HL-60 (cell line): ENCODE measurements at regions not wholly inside any gene's neighbourhood (a gene's known extent, or its start where the extent isn't known, plus 50 kb on each side); places are given as distances from the start of the nearest gene placed in this dataset.
"Not testable (repeated sequence)": the region's sequence is repeated elsewhere in the genome, so short reads cannot be mapped to it uniquely, and the experiment has no call there.

Experiments used
- DNase-seq, 2 experiments: peaks; one replicate each; pipeline ENCODE4 v3.0.0-alpha.2; 2010 to 2020; ENCODE audit warnings: low read depth in 1 of 2, low spot score in 1 of 2
- H3K27ac ChIP-seq: fragments of 250-450 bp; sonication (Bioruptor Pico); replicated peaks from 2 replicates; pipeline ENCODE4 v1.5.1; 2020; ENCODE audit warnings: mild to moderate bottlenecking, moderate library complexity
- H3K27me3 ChIP-seq: fragments of 250-450 bp; sonication (Bioruptor Pico); 2 replicates; pipeline ENCODE4 v1.5.1; 2021; ENCODE audit warnings: mild to moderate bottlenecking, moderate library complexity; ENCODE audit not compliant: insufficient read depth, poor library complexity, severe bottlenecking
- H3K4me3 ChIP-seq: replicated peaks from 2 replicates; pipeline ENCODE4 v1.5.1; 2011; ENCODE audit warnings: mild to moderate bottlenecking, control low read depth, low read length; ENCODE audit not compliant: insufficient read depth
- GABPA ChIP-seq: IDR thresholded peaks from 2 replicates; pipeline ENCODE4 v1.6.1; 2012; ENCODE audit warnings: low read depth
- POLR2AphosphoS5 ChIP-seq: IDR thresholded peaks from 2 replicates; pipeline ENCODE4 v1.6.1; 2012; ENCODE audit warnings: low read depth
- REST ChIP-seq: IDR thresholded peaks from 2 replicates; pipeline ENCODE4 v1.6.1; 2012; ENCODE audit warnings: low read depth; ENCODE audit not compliant: insufficient replicate concordance
- SPI1 ChIP-seq: IDR thresholded peaks from 2 replicates; pipeline ENCODE4 v1.6.1; 2012; ENCODE audit warnings: low read depth, mild to moderate bottlenecking, borderline replicate concordance
- TF ChIP-seq, protein P1 (sequence below): IDR thresholded peaks from one replicate; pipeline ENCODE4 v1.5.1; 2011; ENCODE audit warnings: low read length, control low read depth, inconsistent platforms; ENCODE audit not compliant: insufficient read depth

DNA sequence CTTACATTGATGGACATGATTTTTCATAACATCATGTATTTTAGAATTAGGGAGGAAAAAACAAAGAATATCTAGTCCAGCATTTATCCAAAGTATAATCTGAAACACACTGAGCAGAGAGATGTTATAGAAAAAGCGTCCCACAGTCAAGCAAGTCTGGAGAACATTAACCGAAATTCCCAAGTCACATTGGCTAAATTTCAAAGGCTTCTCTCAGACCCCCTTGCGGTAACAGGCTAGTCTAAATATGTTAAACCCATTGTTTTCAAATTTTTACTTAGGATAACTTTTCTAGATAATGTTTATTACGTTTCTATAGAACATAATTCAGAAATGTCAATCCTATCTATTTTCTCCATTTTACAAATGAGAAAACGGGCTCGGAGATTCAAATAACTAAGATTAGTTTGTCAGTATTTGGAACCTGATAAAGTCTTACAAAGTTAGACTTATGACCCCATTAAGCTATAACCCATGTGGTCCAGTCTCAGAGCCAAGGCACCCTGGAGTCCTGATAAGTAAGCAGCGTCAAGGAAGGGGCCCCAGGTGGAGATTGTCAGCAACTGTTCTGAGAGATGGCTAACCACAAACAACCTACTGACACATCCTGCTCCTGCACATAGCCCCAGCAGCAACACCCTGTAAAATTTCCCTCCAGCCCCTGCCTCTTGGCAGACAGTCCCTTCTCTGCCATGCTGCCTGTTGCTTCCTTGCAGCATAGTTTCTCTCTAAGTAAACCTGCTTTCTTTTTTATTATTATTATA, 220.6 kb upstream of the TMEM260 start:
- Histone ChIP-seq H3K27ac (no peak overlapping the region), H3K27me3 (no peaks in the 10 kb centered on the region), H3K4me3 (no peak overlapping the region)
- no peak for DNase-seq
- TF ChIP-seq GABPA (no peak), POLR2AphosphoS5 (no peak), REST (no peak), SPI1 (no peak)
- TF ChIP-seq, protein P1, sequence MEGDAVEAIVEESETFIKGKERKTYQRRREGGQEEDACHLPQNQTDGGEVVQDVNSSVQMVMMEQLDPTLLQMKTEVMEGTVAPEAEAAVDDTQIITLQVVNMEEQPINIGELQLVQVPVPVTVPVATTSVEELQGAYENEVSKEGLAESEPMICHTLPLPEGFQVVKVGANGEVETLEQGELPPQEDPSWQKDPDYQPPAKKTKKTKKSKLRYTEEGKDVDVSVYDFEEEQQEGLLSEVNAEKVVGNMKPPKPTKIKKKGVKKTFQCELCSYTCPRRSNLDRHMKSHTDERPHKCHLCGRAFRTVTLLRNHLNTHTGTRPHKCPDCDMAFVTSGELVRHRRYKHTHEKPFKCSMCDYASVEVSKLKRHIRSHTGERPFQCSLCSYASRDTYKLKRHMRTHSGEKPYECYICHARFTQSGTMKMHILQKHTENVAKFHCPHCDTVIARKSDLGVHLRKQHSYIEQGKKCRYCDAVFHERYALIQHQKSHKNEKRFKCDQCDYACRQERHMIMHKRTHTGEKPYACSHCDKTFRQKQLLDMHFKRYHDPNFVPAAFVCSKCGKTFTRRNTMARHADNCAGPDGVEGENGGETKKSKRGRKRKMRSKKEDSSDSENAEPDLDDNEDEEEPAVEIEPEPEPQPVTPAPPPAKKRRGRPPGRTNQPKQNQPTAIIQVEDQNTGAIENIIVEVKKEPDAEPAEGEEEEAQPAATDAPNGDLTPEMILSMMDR: no peak

DNA sequence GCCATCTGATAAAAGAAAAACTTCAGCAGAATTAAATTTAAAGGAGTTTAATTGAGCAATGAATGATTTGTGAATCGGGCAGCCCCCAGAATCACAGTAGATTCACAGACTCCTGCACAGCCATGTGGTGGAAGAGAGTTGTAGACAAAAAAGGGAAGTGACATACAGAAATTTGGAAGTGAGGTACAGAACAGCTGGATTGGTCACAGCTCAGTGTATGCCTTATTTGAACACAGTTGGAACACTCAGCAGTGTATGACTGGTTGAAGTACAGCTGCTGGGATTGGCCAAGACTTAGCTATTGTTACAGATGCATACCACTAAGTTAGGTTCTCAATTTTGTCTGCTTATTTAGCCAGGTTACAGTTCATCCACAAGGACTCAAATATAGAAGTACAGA, 213.9 kb upstream of the TMEM260 start:
- not testable (repeated sequence) for H3K27ac ChIP-seq, H3K27me3 ChIP-seq, H3K4me3 ChIP-seq
- peak; percentile 88 for TF ChIP-seq SPI1
- DNase-seq: peak in 1 of 2 experiments; percentile 14

DNA sequence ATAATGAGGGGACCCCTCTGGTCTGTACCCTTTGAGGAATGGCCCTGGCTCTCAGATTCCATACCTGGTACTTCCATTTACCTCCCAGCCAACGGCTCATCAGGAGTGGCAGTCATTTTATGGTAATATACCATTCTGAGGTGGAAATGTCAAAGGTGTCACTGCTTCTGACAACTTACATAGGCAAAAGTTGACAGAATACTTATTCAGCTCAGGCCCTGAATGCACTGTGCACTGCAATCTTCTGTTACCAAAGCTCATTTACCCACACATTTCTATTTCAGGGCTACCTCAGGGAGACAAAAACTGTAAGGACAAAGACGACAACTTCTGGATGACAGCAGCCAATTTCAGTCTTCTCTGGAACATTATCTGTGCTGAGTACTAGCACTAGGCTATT, 212.2 kb upstream of the TMEM260 start:
- H3K4me3 ChIP-seq: no peak overlapping the region
- H3K27ac ChIP-seq: no peak overlapping the region
- no peaks in the 10 kb centered on the region for H3K27me3 ChIP-seq
- TF ChIP-seq REST: no peak
- no peak for TF ChIP-seq POLR2AphosphoS5
- no peak for TF ChIP-seq SPI1
- TF ChIP-seq, protein P1: no peak
- TF ChIP-seq GABPA: no peak
- DNase-seq: no peak

GRCh38 chr14:56371737-56372136, 207.9 kb upstream of the TMEM260 start:
- H3K27me3 ChIP-seq: no peaks in the 10 kb centered on the region
- H3K4me3 ChIP-seq: no peak overlapping the region
- no peak overlapping the region for H3K27ac ChIP-seq
- TF ChIP-seq POLR2AphosphoS5 (no peak), REST (no peak), SPI1 (no peak), GABPA (no peak)
- TF ChIP-seq, protein P1: no peak
- no peak for DNase-seq
